ENCODE measurements at regions not wholly inside any gene's neighbourhood (a gene's known extent, or its start where the extent isn't known, plus 50 kb on each side); places are given as distances from the start of the nearest gene placed in this dataset.

DNA sequence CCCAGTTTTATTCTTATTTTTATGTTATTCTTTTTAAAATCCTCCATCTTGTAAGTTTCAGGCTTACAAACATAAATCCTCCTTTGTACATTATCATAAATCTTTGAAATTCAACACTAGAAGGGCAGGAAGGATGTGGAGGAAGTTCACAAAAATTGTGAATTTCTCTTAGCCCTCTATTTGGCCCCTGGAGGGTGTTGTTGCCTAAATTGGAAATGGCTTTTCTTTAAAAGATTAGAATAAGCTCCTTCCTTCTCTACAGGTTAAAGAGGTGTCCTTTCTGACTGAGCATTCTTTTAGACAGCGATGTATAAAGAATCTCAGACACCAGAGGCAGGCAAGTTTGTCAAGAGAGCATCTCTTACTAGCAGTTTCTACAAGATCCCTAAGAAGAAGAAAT lies 391.7 kb upstream of the OR4E1 start:
- Mint-ChIP-seq H3K9me3 (no peaks in the 10 kb centered on the region), H3K4me1 (peaks cover 3% of the 10 kb centered on the region), H3K27ac (ENCODE audit: unreplicated experiment) (no peak overlapping the region), H3K36me3 (ENCODE audit: low read depth) (no peaks in the 10 kb centered on the region), H3K27me3 (ENCODE audit: low read depth) (peaks cover 67% of the 10 kb centered on the region), H3K4me3 (no peak overlapping the region)
- DNase-seq (ENCODE audit: low read depth, low spot score) = no peak
- TF ChIP-seq, protein P1, sequence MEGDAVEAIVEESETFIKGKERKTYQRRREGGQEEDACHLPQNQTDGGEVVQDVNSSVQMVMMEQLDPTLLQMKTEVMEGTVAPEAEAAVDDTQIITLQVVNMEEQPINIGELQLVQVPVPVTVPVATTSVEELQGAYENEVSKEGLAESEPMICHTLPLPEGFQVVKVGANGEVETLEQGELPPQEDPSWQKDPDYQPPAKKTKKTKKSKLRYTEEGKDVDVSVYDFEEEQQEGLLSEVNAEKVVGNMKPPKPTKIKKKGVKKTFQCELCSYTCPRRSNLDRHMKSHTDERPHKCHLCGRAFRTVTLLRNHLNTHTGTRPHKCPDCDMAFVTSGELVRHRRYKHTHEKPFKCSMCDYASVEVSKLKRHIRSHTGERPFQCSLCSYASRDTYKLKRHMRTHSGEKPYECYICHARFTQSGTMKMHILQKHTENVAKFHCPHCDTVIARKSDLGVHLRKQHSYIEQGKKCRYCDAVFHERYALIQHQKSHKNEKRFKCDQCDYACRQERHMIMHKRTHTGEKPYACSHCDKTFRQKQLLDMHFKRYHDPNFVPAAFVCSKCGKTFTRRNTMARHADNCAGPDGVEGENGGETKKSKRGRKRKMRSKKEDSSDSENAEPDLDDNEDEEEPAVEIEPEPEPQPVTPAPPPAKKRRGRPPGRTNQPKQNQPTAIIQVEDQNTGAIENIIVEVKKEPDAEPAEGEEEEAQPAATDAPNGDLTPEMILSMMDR (conservative IDR thresholded peaks at IDR 0.05) = no peak

DNA sequence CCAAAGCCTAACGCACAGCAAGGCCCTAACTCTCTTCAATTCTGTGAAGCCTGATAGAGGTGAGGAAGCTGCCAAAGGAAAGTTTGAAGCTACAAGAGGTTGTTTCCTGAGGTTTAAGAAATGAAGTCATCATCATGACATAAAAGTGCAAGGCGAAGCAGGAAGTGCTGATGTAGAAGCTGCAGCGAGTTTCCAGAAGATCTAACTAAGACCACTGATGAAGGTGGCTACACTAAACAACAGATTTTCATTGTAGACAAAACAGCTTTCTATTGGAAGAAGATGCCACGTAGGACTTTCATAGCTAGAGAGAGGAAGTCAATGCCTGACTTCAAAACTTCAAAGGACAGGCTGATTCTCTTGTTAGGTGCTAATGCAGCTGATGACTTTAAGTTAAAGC lies 385.6 kb upstream of the OR4E1 start:
- Mint-ChIP-seq H3K36me3 (ENCODE audit: low read depth) (no peaks in the 10 kb centered on the region), H3K27me3 (ENCODE audit: low read depth) (peaks cover 56% of the 10 kb centered on the region), H3K27ac (ENCODE audit: unreplicated experiment) (no peak overlapping the region), H3K9me3 (peaks cover 9% of the 10 kb centered on the region), H3K4me1 (no peaks in the 10 kb centered on the region), H3K4me3 (no peak overlapping the region)
- no peak for DNase-seq (ENCODE audit: low read depth, low spot score)
- TF ChIP-seq, protein P1 (conservative IDR thresholded peaks at IDR 0.05) = no peak

DNA sequence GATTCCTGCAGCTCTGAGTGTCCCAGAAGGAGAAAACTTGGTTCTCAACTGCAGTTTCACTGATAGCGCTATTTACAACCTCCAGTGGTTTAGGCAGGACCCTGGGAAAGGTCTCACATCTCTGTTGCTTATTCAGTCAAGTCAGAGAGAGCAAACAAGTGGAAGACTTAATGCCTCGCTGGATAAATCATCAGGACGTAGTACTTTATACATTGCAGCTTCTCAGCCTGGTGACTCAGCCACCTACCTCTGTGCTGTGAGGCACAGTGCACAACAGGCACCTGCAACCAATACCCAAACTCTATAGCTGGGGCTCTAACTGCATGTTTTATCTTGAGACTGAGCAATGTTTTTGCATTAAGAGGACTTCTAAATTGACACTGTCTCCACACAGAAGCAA lies 379.2 kb upstream of the OR4E1 start:
- Mint-ChIP-seq H3K9me3 (no peaks in the 10 kb centered on the region), H3K4me1 (peaks cover 4% of the 10 kb centered on the region), H3K27ac (ENCODE audit: unreplicated experiment) (no peak overlapping the region), H3K4me3 (no peak overlapping the region), H3K36me3 (ENCODE audit: low read depth) (no peaks in the 10 kb centered on the region), H3K27me3 (ENCODE audit: low read depth) (peaks cover 29% of the 10 kb centered on the region)
- TF ChIP-seq, protein P1 (conservative IDR thresholded peaks at IDR 0.05) = no peak
- no peak for DNase-seq (ENCODE audit: low read depth, low spot score)

DNA sequence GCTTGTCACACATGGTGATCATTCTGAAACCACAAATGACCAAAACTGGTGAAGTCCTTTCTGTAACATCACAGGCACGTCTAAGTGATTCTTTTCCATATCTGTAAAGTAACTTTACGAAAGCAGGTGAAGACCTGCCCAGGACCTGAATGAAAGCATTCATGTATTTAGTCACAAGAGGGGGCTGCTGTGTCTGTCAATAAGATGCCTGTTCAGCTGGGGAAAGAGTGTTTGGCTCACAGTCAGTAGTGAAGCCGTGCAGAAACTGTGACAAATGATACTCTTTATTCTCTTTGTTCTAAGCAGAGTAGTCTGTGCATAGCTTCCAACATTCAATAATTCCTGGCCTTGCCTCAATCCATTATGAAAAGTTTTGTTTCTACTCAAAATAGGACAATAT lies 373.5 kb upstream of the OR4E1 start:
- Mint-ChIP-seq H3K27ac (ENCODE audit: unreplicated experiment) (no peak overlapping the region), H3K4me3 (no peak overlapping the region), H3K4me1 (peaks cover 11% of the 10 kb centered on the region), H3K9me3 (no peaks in the 10 kb centered on the region), H3K27me3 (ENCODE audit: low read depth) (peaks cover 22% of the 10 kb centered on the region), H3K36me3 (ENCODE audit: low read depth) (no peaks in the 10 kb centered on the region)
- peak; percentile 5 for DNase-seq (ENCODE audit: low read depth, low spot score)
- TF ChIP-seq, protein P1 (conservative IDR thresholded peaks at IDR 0.05) = peak; percentile 57

DNA sequence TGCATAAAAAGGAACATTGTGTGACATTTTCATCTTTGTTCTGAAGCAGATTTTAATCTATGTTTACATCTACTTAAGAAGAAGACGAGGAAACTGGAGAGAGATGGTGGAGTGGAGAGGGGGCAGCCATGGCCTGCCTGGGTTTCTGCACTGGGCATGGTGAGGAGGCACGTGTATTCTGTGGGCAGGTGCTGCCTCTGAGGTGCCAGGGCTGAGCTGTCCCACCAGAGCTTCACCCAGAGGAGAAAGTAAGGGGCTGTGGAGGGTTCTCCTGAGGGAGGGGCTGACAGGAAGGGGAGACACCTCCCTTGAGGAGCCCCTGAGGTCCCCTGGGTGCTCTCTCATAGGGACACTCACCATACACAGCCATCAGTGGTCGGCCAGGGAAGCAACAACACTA lies 372.4 kb upstream of the OR4E1 start:
- Mint-ChIP-seq H3K4me1 (peaks cover 8% of the 10 kb centered on the region), H3K9me3 (no peaks in the 10 kb centered on the region), H3K27ac (ENCODE audit: unreplicated experiment) (no peak overlapping the region), H3K4me3 (no peak overlapping the region), H3K27me3 (ENCODE audit: low read depth) (peaks cover 27% of the 10 kb centered on the region), H3K36me3 (ENCODE audit: low read depth) (no peaks in the 10 kb centered on the region)
- TF ChIP-seq, protein P1 (conservative IDR thresholded peaks at IDR 0.05) = no peak
- DNase-seq (ENCODE audit: low read depth, low spot score) = no peak

DNA sequence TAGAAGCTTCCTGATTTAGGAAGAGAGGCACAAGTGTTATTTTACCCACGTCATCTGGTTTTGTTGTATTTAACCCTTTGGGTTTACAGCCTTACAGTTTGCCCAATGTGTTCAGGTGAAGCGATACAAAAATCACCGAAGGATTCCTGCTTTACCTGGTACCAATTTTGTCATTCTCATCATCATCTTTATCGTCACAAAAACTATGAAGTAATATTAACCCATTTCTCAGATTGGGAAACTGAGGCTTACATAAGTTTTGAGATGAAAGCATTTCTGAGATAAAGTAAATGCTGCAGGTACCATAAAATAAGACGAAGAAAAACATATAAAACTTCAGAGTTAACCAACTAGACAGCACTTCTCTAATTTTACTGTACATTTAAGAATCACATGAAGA lies 370.6 kb upstream of the OR4E1 start:
- TF ChIP-seq, protein P1 (conservative IDR thresholded peaks at IDR 0.05) = no peak
- H3K9me3 Mint-ChIP-seq = no peaks in the 10 kb centered on the region

More for the DNA sequence above, 370.6 kb upstream of the OR4E1 start:
- Mint-ChIP-seq H3K27me3 (ENCODE audit: low read depth) (peaks cover 38% of the 10 kb centered on the region), H3K27ac (ENCODE audit: unreplicated experiment) (no peak overlapping the region), H3K36me3 (ENCODE audit: low read depth) (no peaks in the 10 kb centered on the region), H3K4me3 (no peak overlapping the region), H3K4me1 (peaks cover 8% of the 10 kb centered on the region)
- DNase-seq (ENCODE audit: low read depth, low spot score) = no peak

Data from neural crest cell (in vitro differentiated cells).